Upper lobe of left lung (tissue), 6 donors: ENCODE measurements at regions not wholly inside any gene's neighbourhood (a gene's known extent, or its start where the extent isn't known, plus 50 kb on each side); places are given as distances from the start of the nearest gene placed in this dataset.

Experiments
- ATAC-seq, 2 donors: fragments of 200-7000 bp; cut with Tn5 transposase; one replicate each; pipeline ENCODE4 v1.9.1; 2022; ENCODE audit warnings: mild to moderate bottlenecking in 2 of 2, moderate library complexity in 2 of 2; ENCODE audit not compliant: low FRiP score in 2 of 2
- DNase-seq, 2 donors: peaks; one replicate each; pipeline ENCODE4 v3.0.0-alpha.2; 2019 to 2020
- H3K27ac ChIP-seq, 4 donors: fragments of 200-600 bp; sonication (generic); one replicate each; pipeline ENCODE4 v1.5.1; 2016 to 2019
- H3K27me3 ChIP-seq, 4 donors: fragments of 200-600 bp; sonication (generic); one replicate each; pipeline ENCODE4 v1.5.1; 2017 to 2019
- H3K36me3 ChIP-seq, 4 donors: fragments of 200-600 bp; sonication (generic); one replicate each; pipeline ENCODE4 v1.5.1; 2016 to 2019
- H3K4me1 ChIP-seq, 4 donors: fragments of 200-600 bp; sonication (generic); one replicate each; pipeline ENCODE4 v1.5.1; 2018 to 2019
- H3K4me3 ChIP-seq, 4 donors: fragments of 200-600 bp; sonication (generic); one replicate each; pipeline ENCODE4 v1.5.1; 2017 to 2019; ENCODE audit warnings: mild to moderate bottlenecking in 2 of 4, moderate library complexity in 1 of 4
- H3K9me3 ChIP-seq, 4 donors: fragments of 200-600 bp; sonication (generic); one replicate each; pipeline ENCODE4 v1.5.1; 2018 to 2019
- EP300 ChIP-seq, 4 donors: sonication (generic); formaldehyde crosslinking; IDR thresholded peaks; one replicate each; pipeline ENCODE4 v1.5.1; 2017; ENCODE audit warnings: antibody characterized with exemption in 4 of 4, control low read depth in 2 of 4
- POLR2A ChIP-seq, 4 donors: fragments of 450-650 bp; IDR thresholded peaks; one replicate each; pipeline ENCODE4 v1.5.1; 2016 to 2017; ENCODE audit warnings: antibody characterized with exemption in 4 of 4, mild to moderate bottlenecking in 2 of 4
- POLR2AphosphoS5 ChIP-seq, 2 donors: sonication (generic); formaldehyde crosslinking; IDR thresholded peaks; one replicate each; pipeline ENCODE4 v1.5.1; 2017; ENCODE audit warnings: antibody characterized with exemption in 2 of 2
- WGBS, 2 donors: methylation state at CpG; one replicate each; pipeline ENCODE4 v1.1.5; 2017 to 2018; 5-methylcytosine and 5-hydroxymethylcytosine counted together
- TF ChIP-seq, protein P1 (sequence below), 6 experiments: fragments of 450-650 bp in 4 of 6; fragments of 200-600 bp in 2 of 6; sonication (generic) in 2 of 6; IDR thresholded peaks; one replicate each; pipeline ENCODE4 v1.5.1; 2016 to 2019; ENCODE audit warnings: antibody characterized with exemption in 6 of 6
- donor health status: DM: no; HTN: no; CAD: no; lungs with moderate emphysema.
- donor health status: DM: no; HTN: yes; CAD: no; lungs with severe emphysema.

DNA sequence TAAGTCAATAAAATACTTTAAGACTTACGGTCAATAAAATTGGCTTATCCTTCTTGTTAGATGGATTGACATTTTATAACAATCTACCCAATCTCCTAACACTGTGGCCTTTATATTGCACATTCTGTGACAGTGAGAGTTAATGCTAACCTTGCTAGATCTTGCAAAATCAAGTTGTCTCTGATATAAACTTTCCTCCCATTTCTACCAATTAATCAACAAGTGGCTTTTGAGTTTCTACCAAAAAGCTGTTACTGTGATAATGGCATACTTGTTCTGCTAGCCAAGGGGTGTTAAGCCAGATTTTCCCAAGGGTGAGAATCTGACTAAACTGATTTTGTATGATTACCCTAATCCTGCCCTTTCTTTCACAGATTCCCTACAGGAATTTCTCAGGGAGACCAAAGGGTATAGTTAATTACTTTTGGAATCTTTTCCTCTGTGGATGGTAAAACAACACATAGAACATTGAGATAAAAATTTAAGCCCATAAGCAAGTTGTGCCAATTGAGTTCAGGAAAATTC lies 174.1 kb upstream of the SUCLG2 start:
- TF ChIP-seq POLR2A (IDR thresholded peaks at IDR 0.05) (no peak), EP300 (IDR thresholded peaks at IDR 0.05) (no peak), POLR2AphosphoS5 (IDR thresholded peaks at IDR 0.05) (no peak)
- TF ChIP-seq, protein P1, sequence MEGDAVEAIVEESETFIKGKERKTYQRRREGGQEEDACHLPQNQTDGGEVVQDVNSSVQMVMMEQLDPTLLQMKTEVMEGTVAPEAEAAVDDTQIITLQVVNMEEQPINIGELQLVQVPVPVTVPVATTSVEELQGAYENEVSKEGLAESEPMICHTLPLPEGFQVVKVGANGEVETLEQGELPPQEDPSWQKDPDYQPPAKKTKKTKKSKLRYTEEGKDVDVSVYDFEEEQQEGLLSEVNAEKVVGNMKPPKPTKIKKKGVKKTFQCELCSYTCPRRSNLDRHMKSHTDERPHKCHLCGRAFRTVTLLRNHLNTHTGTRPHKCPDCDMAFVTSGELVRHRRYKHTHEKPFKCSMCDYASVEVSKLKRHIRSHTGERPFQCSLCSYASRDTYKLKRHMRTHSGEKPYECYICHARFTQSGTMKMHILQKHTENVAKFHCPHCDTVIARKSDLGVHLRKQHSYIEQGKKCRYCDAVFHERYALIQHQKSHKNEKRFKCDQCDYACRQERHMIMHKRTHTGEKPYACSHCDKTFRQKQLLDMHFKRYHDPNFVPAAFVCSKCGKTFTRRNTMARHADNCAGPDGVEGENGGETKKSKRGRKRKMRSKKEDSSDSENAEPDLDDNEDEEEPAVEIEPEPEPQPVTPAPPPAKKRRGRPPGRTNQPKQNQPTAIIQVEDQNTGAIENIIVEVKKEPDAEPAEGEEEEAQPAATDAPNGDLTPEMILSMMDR (IDR thresholded peaks at IDR 0.05) = no peak
- Histone ChIP-seq H3K27ac (no peak overlapping the region), H3K36me3 (no peaks in the 10 kb centered on the region), H3K4me3 (no peak overlapping the region), H3K27me3 (no peaks in the 10 kb centered on the region), H3K4me1 (no peaks in the 10 kb centered on the region), H3K9me3 (no peaks in the 10 kb centered on the region)
- no peak for DNase-seq
- 89 to 97% methylated on average over 1 of the region's 1 CpG for WGBS, 2 donors
- no peak for ATAC-seq

DNA sequence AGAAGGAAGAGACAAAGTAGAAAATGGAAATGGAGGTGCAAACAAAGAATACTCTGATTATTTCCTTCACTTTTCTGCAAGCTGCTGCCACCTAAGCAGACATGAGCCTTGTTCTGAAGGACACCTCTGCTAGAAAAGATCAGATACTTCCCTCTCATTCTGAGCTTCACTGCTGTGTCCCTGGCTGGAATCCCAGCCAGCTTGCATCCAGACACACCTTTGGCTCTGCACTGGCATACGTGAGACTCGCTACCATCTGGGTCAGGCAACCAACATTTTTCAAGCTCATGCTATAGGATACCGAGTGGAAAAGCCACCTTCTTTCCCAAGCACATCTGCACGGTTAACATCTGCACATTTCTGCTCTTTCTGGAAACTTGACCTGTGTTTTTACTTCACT lies 166.7 kb upstream of the SUCLG2 start:
- 87 to 89% methylated on average over 4 of the region's 4 CpGs for WGBS, 2 donors

DNA sequence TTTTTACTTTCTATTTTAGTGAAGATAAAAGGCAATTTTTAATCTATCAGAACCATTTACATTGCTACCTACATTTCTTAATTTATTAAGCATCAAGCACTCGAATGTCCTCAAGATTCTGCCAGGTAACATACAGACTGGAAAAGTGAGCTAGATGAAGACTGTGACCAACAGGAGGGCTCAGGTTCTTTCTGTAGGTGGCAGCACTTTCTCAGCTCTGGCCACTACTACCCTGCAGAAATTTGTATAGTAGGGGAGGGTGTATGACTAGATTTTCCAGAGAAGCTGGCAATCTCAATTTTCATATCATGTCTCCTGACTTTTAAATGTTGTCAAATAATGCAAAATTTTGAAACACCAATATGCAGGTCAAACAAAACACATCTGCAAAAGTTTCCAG lies 165.0 kb upstream of the SUCLG2 start:
- no peak for DNase-seq
- no peak overlapping the region for H3K4me3 ChIP-seq
- no peaks in the 10 kb centered on the region for H3K9me3 ChIP-seq
- no peak overlapping the region for H3K27ac ChIP-seq
- WGBS, 2 donors = 45 to 56% methylated on average over 1 of the region's 1 CpG
- ATAC-seq = no peak
- H3K36me3 ChIP-seq = no peaks in the 10 kb centered on the region
- H3K4me1 ChIP-seq = no peaks in the 10 kb centered on the region
- no peaks in the 10 kb centered on the region for H3K27me3 ChIP-seq
- no peak for TF ChIP-seq EP300 (IDR thresholded peaks at IDR 0.05)

More for the DNA sequence above, 166.7 kb upstream of the SUCLG2 start:
- DNase-seq = no peak
- Histone ChIP-seq H3K4me3 (no peak overlapping the region), H3K27ac (no peak overlapping the region), H3K36me3 (no peaks in the 10 kb centered on the region), H3K9me3 (no peaks in the 10 kb centered on the region), H3K27me3 (no peaks in the 10 kb centered on the region), H3K4me1 (no peaks in the 10 kb centered on the region)
- no peak for ATAC-seq
- no peak for TF ChIP-seq EP300 (IDR thresholded peaks at IDR 0.05)
- TF ChIP-seq POLR2AphosphoS5 (IDR thresholded peaks at IDR 0.05) = no peak
- no peak for TF ChIP-seq POLR2A (IDR thresholded peaks at IDR 0.05)
- TF ChIP-seq, protein P1 (IDR thresholded peaks at IDR 0.05) = no peak

GRCh38 chr3:67809370-67809935 lies 155.0 kb upstream of the SUCLG2 start:
- Histone ChIP-seq H3K27ac (no peak overlapping the region), H3K4me3 (no peak overlapping the region), H3K27me3 (no peaks in the 10 kb centered on the region), H3K4me1 (no peaks in the 10 kb centered on the region), H3K36me3 (no peaks in the 10 kb centered on the region), H3K9me3 (no peaks in the 10 kb centered on the region)
- 77 to 79% methylated on average over 4 of the region's 4 CpGs for WGBS, 2 donors
- no peak for DNase-seq
- TF ChIP-seq POLR2A (IDR thresholded peaks at IDR 0.05) = no peak
- TF ChIP-seq POLR2AphosphoS5 (IDR thresholded peaks at IDR 0.05) = no peak
- no peak for TF ChIP-seq EP300 (IDR thresholded peaks at IDR 0.05)
- TF ChIP-seq, protein P1 (IDR thresholded peaks at IDR 0.05) = no peak
- ATAC-seq = no peak

GRCh38 chr3:67808906-67809305 lies 154.5 kb upstream of the SUCLG2 start:
- 67 to 73% methylated on average over 2 to 3 of the region's 3 CpGs for WGBS, 2 donors
- Histone ChIP-seq H3K4me1 (no peaks in the 10 kb centered on the region), H3K27me3 (no peaks in the 10 kb centered on the region), H3K4me3 (no peak overlapping the region), H3K9me3 (peaks cover 0 to 2% (median 0%) of the 10 kb centered on the region in 4 donors), H3K27ac (no peak overlapping the region), H3K36me3 (no peaks in the 10 kb centered on the region)
- no peak for ATAC-seq
- no peak for TF ChIP-seq EP300 (IDR thresholded peaks at IDR 0.05)
- TF ChIP-seq POLR2AphosphoS5 (IDR thresholded peaks at IDR 0.05) = no peak
- TF ChIP-seq, protein P1 (IDR thresholded peaks at IDR 0.05) = no peak
- no peak for TF ChIP-seq POLR2A (IDR thresholded peaks at IDR 0.05)
- DNase-seq = no peak
